ENCODE measurements at regions not wholly inside any gene's neighbourhood (a gene's known extent, or its start where the extent isn't known, plus 50 kb on each side); places are given as distances from the start of the nearest gene placed in this dataset.
"Not testable (repeated sequence)": the region's sequence is repeated elsewhere in the genome, so short reads cannot be mapped to it uniquely, and the experiment has no call there.

GRCh38 chr4:40686081-40686913, 56.6 kb upstream of the RBM47 start:
- Histone ChIP-seq H3K9me3 (ENCODE audit: control insufficient read depth, insufficient read depth, low read length) (no peaks in the 10 kb centered on the region), H3K27ac (ENCODE audit: low read depth, low read length) (no peak overlapping the region), H3K4me3 (ENCODE audit: low read depth, low read length) (no peak overlapping the region), H3K27me3 (ENCODE audit: control insufficient read depth, insufficient read depth, low read length) (no peaks in the 10 kb centered on the region)
- ChIA-PET POLR2A (interaction anchor here (0.6 kb wide), 1 partner anchor 648 kb away, joined by 3 read pairs; no protein-coding TSS in a partner anchor), CTCF (interaction anchor here (0.6 kb wide), 1 partner anchor 40 kb away, joined by 3 read pairs; no protein-coding TSS in a partner anchor)
- no peak for TF ChIP-seq CTCF (IDR thresholded peaks at IDR 0.05; ENCODE audit: low read depth, low read length)
- no peak for DNase-seq (ENCODE audit: low read depth, low spot score)

GRCh38 chr4:40687676-40688389, 58.2 kb upstream of the RBM47 start:
- no peaks in the 10 kb centered on the region for H3K9me3 ChIP-seq (ENCODE audit: control insufficient read depth, insufficient read depth, low read length)
- H3K27me3 ChIP-seq (ENCODE audit: control insufficient read depth, insufficient read depth, low read length), result no peaks in the 10 kb centered on the region
- POLR2A ChIA-PET, result no interaction called here
- DNase-seq (ENCODE audit: low read depth, low spot score), result no peak
- no peak overlapping the region for H3K27ac ChIP-seq (ENCODE audit: low read depth, low read length)
- CTCF ChIA-PET, result interaction anchor here (1.5 kb wide), 1 partner anchor 362 kb away, joined by 4 read pairs; no protein-coding TSS in a partner anchor
- TF ChIP-seq CTCF (IDR thresholded peaks at IDR 0.05; ENCODE audit: low read depth, low read length), result no peak
- H3K4me3 ChIP-seq (ENCODE audit: low read depth, low read length), result no peak overlapping the region

- POLR2A ChIA-PET, result no interaction called here
- no peak overlapping the region for H3K4me3 ChIP-seq (ENCODE audit: low read depth, low read length)
- CTCF ChIA-PET, result interaction anchor here (1.5 kb wide), 1 partner anchor 363 kb away, joined by 4 read pairs; no protein-coding TSS in a partner anchor
- H3K27ac ChIP-seq (ENCODE audit: low read depth, low read length), result no peak overlapping the region
- DNase-seq (ENCODE audit: low read depth, low spot score), result no peak
- H3K9me3 ChIP-seq (ENCODE audit: control insufficient read depth, insufficient read depth, low read length), result no peaks in the 10 kb centered on the region
- no peak for TF ChIP-seq CTCF (IDR thresholded peaks at IDR 0.05; ENCODE audit: low read depth, low read length)
- H3K27me3 ChIP-seq (ENCODE audit: control insufficient read depth, insufficient read depth, low read length), result peaks cover 2% of the 10 kb centered on the region
These were observed 58.9 kb upstream of the RBM47 start for GRCh38 chr4:40688446-40689095.

- CTCF ChIA-PET, result no interaction called here
- no peak overlapping the region for H3K4me3 ChIP-seq (ENCODE audit: low read depth, low read length)
- no peak for TF ChIP-seq CTCF (IDR thresholded peaks at IDR 0.05; ENCODE audit: low read depth, low read length)
- H3K27me3 ChIP-seq (ENCODE audit: control insufficient read depth, insufficient read depth, low read length), result peaks cover 13% of the 10 kb centered on the region
- H3K27ac ChIP-seq (ENCODE audit: low read depth, low read length), result no peak overlapping the region
- POLR2A ChIA-PET, result no interaction called here
- no peaks in the 10 kb centered on the region for H3K9me3 ChIP-seq (ENCODE audit: control insufficient read depth, insufficient read depth, low read length)
- DNase-seq (ENCODE audit: low read depth, low spot score), result no peak
These were observed 55.8 kb upstream of the NSUN7 start for GRCh38 chr4:40693946-40694345.

- H3K27ac ChIP-seq (ENCODE audit: low read depth, low read length); CTCF ChIA-PET; POLR2A ChIA-PET; DNase-seq (ENCODE audit: low read depth, low spot score); H3K9me3 ChIP-seq (ENCODE audit: control insufficient read depth, insufficient read depth, low read length); H3K4me3 ChIP-seq (ENCODE audit: low read depth, low read length): not testable (repeated sequence)
- peaks cover 13% of the 10 kb centered on the region for H3K27me3 ChIP-seq (ENCODE audit: control insufficient read depth, insufficient read depth, low read length)
These were observed 52.3 kb upstream of the NSUN7 start for GRCh38 chr4:40697476-40697875.
